PC-3 (cell line): ENCODE measurements at regions not wholly inside any gene's neighbourhood (a gene's known extent, or its start where the extent isn't known, plus 50 kb on each side); places are given as distances from the start of the nearest gene placed in this dataset.
A peak's percentile ranks its signal among the peaks of the same experiment; 100 is the strongest.

Experiments
- ATAC-seq: fragments of 200-7000 bp; cut with Tn5 transposase; 2 replicates; pipeline ENCODE4 v1.9.1; 2020; ENCODE audit warnings: mild to moderate bottlenecking, moderate library complexity
- BruUV-seq: library from RNA; stranded (reverse); fragments of 400-500 nt; replicated peaks from 2 replicates; lab custom pipeline; 2021; lab: Mats Ljungman, UMichigan
- CTCF ChIA-PET: fragments of 300-600 bp; sonication (Branson Sonifier 250); formaldehyde crosslinking; loops from one replicate; lab custom pipeline; 2022; ENCODE audit warnings: antibody characterized with exemption; lab: Charles Lee
- POLR2A ChIA-PET: fragments of 300-600 bp; sonication (Branson Sonifier 250); formaldehyde crosslinking; loops from one replicate; lab custom pipeline; 2022; ENCODE audit warnings: antibody characterized with exemption; ENCODE audit not compliant: unreplicated experiment; lab: Charles Lee
- DNase-seq: peaks from one replicate; pipeline ENCODE4 v3.0.0-alpha.2; 2015
- H2AFZ ChIP-seq: fragments of 300-600 bp; sonication (generic); 2 replicates; pipeline ENCODE4 v1.6.0; 2016; ENCODE audit warnings: antibody characterized with exemption, low read length
- H3F3A ChIP-seq: fragments of 300-600 bp; sonication (generic); one replicate; pipeline ENCODE4 v1.6.0; 2017; ENCODE audit warnings: antibody characterized with exemption, low read length, control low read depth, mild to moderate bottlenecking; ENCODE audit not compliant: unreplicated experiment
- H3K27ac ChIP-seq: fragments of 300-600 bp; sonication (generic); 2 replicates; pipeline ENCODE4 v1.5.1; 2016; ENCODE audit warnings: mild to moderate bottlenecking, low read length
- H3K27me3 ChIP-seq: fragments of 300-600 bp; sonication (generic); 2 replicates; pipeline ENCODE4 v1.6.1; 2016; ENCODE audit warnings: low read length, mixed read lengths
- H3K36me3 ChIP-seq: fragments of 300-600 bp; sonication (generic); 2 replicates; pipeline ENCODE4 v1.6.1; 2016; ENCODE audit warnings: low read depth, mixed run types, low read length, mixed read lengths
- H3K4me1 ChIP-seq: fragments of 300-600 bp; sonication (generic); 2 replicates; pipeline ENCODE4 v1.5.1; 2016; ENCODE audit warnings: low read length; ENCODE audit not compliant: insufficient read depth
- H3K4me2 ChIP-seq: fragments of 300-600 bp; sonication (generic); 2 replicates; pipeline ENCODE4 v1.6.0; 2016; ENCODE audit warnings: low read length
- H3K4me3 ChIP-seq: fragments of 300-600 bp; sonication (generic); 2 replicates; pipeline ENCODE4 v1.5.1; 2016; ENCODE audit warnings: mild to moderate bottlenecking, low read length, mixed read lengths
- H3K79me2 ChIP-seq: fragments of 300-600 bp; sonication (generic); 2 replicates; pipeline ENCODE4 v1.6.1; 2017; ENCODE audit warnings: low read length, mixed read lengths
- H3K9ac ChIP-seq: fragments of 300-600 bp; sonication (generic); 2 replicates; pipeline ENCODE4 v1.6.0; 2016; ENCODE audit warnings: mild to moderate bottlenecking, low read length
- H3K9me2 ChIP-seq: fragments of 300-600 bp; sonication (generic); replicated peaks from 2 replicates; pipeline ENCODE4 v1.6.1; 2016; ENCODE audit warnings: mixed run types, low read length, mixed read lengths
- H3K9me3 ChIP-seq: fragments of 300-600 bp; sonication (generic); 2 replicates; pipeline ENCODE4 v1.6.1; 2016; ENCODE audit warnings: low read length, mixed read lengths
- H4K20me1 ChIP-seq: fragments of 300-600 bp; sonication (generic); 2 replicates; pipeline ENCODE4 v1.6.1; 2016; ENCODE audit warnings: low read length, mixed read lengths
- EZH2 ChIP-seq: fragments of 300-600 bp; sonication (generic); IDR thresholded peaks from one replicate; pipeline ENCODE4 v1.6.1; 2017; ENCODE audit warnings: antibody characterized with exemption, mild to moderate bottlenecking, low read length; ENCODE audit not compliant: unreplicated experiment
- EZH2phosphoT487 ChIP-seq: fragments of 300-600 bp; sonication (generic); IDR thresholded peaks from 2 replicates; pipeline ENCODE4 v1.6.1; 2018; ENCODE audit warnings: mild to moderate bottlenecking, antibody characterized with exemption, low read length, borderline replicate concordance
- intact Hi-C: fragments of 100-400 bp; cut with micrococcal nuclease; formaldehyde crosslinking; loops from 2 replicates; pipeline ENCODE4 v1.9.0; 2023
- TF ChIP-seq, protein P1 (sequence below): fragments of 300-600 bp; sonication (generic); conservative IDR thresholded peaks from 2 replicates; pipeline ENCODE4 v1.5.1; 2017; ENCODE audit warnings: antibody characterized with exemption, low read depth, mild to moderate bottlenecking, low read length

DNA sequence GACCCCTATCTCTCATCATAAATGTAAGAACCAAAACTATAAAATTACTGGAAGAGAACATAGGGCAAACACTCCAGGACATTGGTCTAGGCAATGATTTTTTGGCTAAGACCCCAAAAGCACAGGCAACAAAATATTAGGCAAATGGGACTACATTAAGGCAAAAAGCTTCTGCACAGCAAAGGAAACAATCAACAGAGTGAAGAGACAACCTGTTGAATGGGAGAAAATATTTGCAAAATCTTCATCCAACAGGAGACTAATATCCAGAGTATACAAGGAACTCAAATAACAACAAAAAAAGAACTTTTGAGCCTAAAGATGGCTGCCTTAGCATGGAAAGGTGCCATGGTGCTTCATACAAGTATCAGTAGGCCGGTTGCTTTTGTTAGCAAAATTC is 111.1 kb upstream of the FMR1 start:
- H2AFZ ChIP-seq = no peak overlapping the region
- no peaks in the 10 kb centered on the region for H3K27me3 ChIP-seq
- DNase-seq (no peak), ATAC-seq (no peak)
- H3K4me1 ChIP-seq = no peaks in the 10 kb centered on the region
- H3K9ac ChIP-seq = no peak overlapping the region
- H3K27ac ChIP-seq = no peak overlapping the region
- no peaks in the 10 kb centered on the region for H3F3A ChIP-seq
- no peaks in the 10 kb centered on the region for H3K9me2 ChIP-seq
- no peaks in the 10 kb centered on the region for H3K9me3 ChIP-seq
- POLR2A ChIA-PET = no interaction called here
- H4K20me1 ChIP-seq = no peaks in the 10 kb centered on the region
- intact Hi-C loops = no loop called here
- no peak overlapping the region for H3K4me2 ChIP-seq
- TF ChIP-seq EZH2 (no peak), EZH2phosphoT487 (no peak)
- TF ChIP-seq, protein P1, sequence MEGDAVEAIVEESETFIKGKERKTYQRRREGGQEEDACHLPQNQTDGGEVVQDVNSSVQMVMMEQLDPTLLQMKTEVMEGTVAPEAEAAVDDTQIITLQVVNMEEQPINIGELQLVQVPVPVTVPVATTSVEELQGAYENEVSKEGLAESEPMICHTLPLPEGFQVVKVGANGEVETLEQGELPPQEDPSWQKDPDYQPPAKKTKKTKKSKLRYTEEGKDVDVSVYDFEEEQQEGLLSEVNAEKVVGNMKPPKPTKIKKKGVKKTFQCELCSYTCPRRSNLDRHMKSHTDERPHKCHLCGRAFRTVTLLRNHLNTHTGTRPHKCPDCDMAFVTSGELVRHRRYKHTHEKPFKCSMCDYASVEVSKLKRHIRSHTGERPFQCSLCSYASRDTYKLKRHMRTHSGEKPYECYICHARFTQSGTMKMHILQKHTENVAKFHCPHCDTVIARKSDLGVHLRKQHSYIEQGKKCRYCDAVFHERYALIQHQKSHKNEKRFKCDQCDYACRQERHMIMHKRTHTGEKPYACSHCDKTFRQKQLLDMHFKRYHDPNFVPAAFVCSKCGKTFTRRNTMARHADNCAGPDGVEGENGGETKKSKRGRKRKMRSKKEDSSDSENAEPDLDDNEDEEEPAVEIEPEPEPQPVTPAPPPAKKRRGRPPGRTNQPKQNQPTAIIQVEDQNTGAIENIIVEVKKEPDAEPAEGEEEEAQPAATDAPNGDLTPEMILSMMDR = no peak
- H3K36me3 ChIP-seq = no peaks in the 10 kb centered on the region
- CTCF ChIA-PET = no interaction called here
- no peak overlapping the region for H3K4me3 ChIP-seq
- no peaks in the 10 kb centered on the region for H3K79me2 ChIP-seq
- no TSS peak for BruUV-seq

DNA sequence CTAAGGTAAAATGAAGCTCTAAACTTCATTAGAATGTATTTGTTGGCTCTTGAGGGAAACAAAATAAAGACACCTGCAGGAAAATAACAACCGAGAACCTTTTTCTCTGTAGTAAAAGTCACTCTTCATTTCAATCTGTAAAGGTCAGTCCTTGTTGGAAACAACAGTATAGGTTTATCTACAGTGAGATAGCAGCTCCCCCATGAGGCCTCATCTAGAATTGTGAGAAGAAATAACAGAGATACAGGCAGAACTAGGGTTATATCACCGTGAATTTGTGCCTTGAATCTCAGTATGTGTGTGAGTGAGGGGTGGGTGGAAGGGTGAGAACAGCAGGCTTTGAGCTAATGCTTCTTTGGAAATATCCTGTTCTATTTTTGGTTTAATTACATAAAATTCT is 107.8 kb upstream of the FMR1 start:
- H3K36me3 ChIP-seq = no peaks in the 10 kb centered on the region
- H2AFZ ChIP-seq = no peak overlapping the region
- no peaks in the 10 kb centered on the region for H3K9me2 ChIP-seq
- BruUV-seq = no TSS peak
- no peak overlapping the region for H3K27ac ChIP-seq
- no peaks in the 10 kb centered on the region for H3K79me2 ChIP-seq
- ATAC-seq (no peak), DNase-seq (peak; percentile 2)
- H4K20me1 ChIP-seq = no peaks in the 10 kb centered on the region
- no peaks in the 10 kb centered on the region for H3K4me1 ChIP-seq
- intact Hi-C loops = no loop called here
- ChIA-PET POLR2A (no interaction called here), CTCF (no interaction called here)
- H3F3A ChIP-seq = no peaks in the 10 kb centered on the region
- H3K4me2 ChIP-seq = no peak overlapping the region
- no peaks in the 10 kb centered on the region for H3K27me3 ChIP-seq
- no peak for TF ChIP-seq EZH2phosphoT487
- TF ChIP-seq, protein P1 = no peak; the same call in 1 of the 2 replicates
- no peaks in the 10 kb centered on the region for H3K9me3 ChIP-seq
- no peak overlapping the region for H3K4me3 ChIP-seq
- H3K9ac ChIP-seq = no peak overlapping the region

DNA sequence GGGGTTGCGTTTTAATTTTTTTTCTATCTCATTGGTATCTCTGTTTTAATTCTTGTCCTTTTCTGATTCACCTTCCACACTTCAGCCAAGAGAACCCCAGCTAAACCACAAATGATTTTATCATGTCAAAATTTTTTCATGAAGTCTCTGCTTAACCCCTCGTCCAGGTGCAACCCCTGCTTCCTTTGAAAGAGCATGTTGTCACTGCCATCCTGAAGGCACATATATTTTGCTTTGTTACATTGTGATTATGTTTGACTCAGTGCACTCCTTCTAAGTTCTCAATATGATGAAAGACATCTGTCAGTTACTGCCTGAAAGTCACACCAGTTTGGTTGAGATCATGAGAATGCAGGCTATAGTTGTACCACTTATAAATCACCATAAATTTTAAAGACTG is 99.9 kb upstream of the FMR1 start:
- DNase-seq (no peak), ATAC-seq (no peak)
- Histone ChIP-seq H2AFZ (no peak overlapping the region), H3K9me3 (no peaks in the 10 kb centered on the region), H3K27ac (no peak overlapping the region), H4K20me1 (no peaks in the 10 kb centered on the region), H3K4me1 (no peaks in the 10 kb centered on the region), H3K4me3 (no peak overlapping the region), H3K9me2 (no peaks in the 10 kb centered on the region), H3K27me3 (no peaks in the 10 kb centered on the region), H3F3A (no peaks in the 10 kb centered on the region), H3K9ac (no peak overlapping the region), H3K36me3 (no peaks in the 10 kb centered on the region), H3K79me2 (no peaks in the 10 kb centered on the region), H3K4me2 (no peak overlapping the region)
- no TSS peak for BruUV-seq
- intact Hi-C loops = no loop called here
- POLR2A ChIA-PET = no interaction called here
- TF ChIP-seq EZH2phosphoT487 (no peak), EZH2 (no peak)
- TF ChIP-seq, protein P1 = no peak
- CTCF ChIA-PET = no interaction called here
